Suprapubic skin (tissue), 3 donors: ENCODE measurements at regions not wholly inside any gene's neighbourhood (a gene's known extent, or its start where the extent isn't known, plus 50 kb on each side); places are given as distances from the start of the nearest gene placed in this dataset.

Experiments
- CTCF ChIP-seq, 2 donors: fragments of 200-600 bp in 1 of 2; fragments of 450-650 bp in 1 of 2; sonication (generic) in 1 of 2; IDR thresholded peaks; one replicate each; pipeline ENCODE4 v1.5.1; 2016 to 2019; ENCODE audit warnings: antibody characterized with exemption in 2 of 2, mild to moderate bottlenecking in 1 of 2, moderate library complexity in 1 of 2
- EP300 ChIP-seq: sonication (generic); formaldehyde crosslinking; IDR thresholded peaks from one replicate; pipeline ENCODE4 v1.6.1; 2017; ENCODE audit warnings: antibody characterized with exemption
- POLR2A ChIP-seq, 2 donors: fragments of 450-650 bp; IDR thresholded peaks; one replicate each; pipeline ENCODE4 v1.6.1; 2017; ENCODE audit warnings: antibody characterized with exemption in 2 of 2, mild to moderate bottlenecking in 2 of 2, moderate library complexity in 2 of 2

- TF ChIP-seq CTCF (IDR thresholded peaks at IDR 0.05): no peak
- TF ChIP-seq POLR2A (IDR thresholded peaks at IDR 0.05): no peak
- TF ChIP-seq EP300: no peak
Measured at GRCh38 chrX:39058724-39059123, 257.5 kb downstream of the MID1IP1 start.
